ENCODE measurements at regions not wholly inside any gene's neighbourhood (a gene's known extent, or its start where the extent isn't known, plus 50 kb on each side); places are given as distances from the start of the nearest gene placed in this dataset.

DNA sequence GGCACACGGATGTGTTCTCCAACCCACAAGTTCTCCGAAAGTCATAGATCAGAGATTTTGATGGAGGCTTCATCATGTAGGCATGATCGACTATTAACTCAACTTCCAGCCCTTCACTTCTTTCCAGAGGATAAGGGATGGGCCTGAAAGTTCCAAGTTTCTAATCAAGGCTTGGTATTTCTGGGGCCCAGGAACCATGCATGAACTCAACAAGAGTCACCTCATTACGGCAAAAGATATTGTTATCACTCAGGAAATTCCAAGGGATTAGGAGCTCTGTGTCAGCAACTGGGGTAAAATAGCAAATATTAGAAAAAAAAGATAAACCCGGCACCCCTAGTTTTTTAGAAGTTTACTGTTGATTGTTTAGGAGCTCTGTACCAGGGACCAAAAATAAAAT lies 240.1 kb upstream of the PPP1R2C start:
- H3K9me3 ChIP-seq (ENCODE audit: insufficient read depth, low read length) = peaks cover 11% of the 10 kb centered on the region; the same call in 1 of the 2 replicates
- no peak overlapping the region for H3K4me3 ChIP-seq (ENCODE audit: insufficient read length, low read depth)
- no peak overlapping the region for H3K9ac ChIP-seq (ENCODE audit: insufficient read length, low read depth)
- no peak for DNase-seq (ENCODE audit: low read depth, low spot score)
- H3K27me3 ChIP-seq (ENCODE audit: insufficient read depth, insufficient read length) = no peaks in the 10 kb centered on the region
- TF ChIP-seq YY1 (IDR thresholded peaks at IDR 0.05; ENCODE audit: insufficient read depth, insufficient read length) (no peak), ZNF274 (IDR thresholded peaks at IDR 0.05; ENCODE audit: low read depth, low read length) (no peak)
- no peaks in the 10 kb centered on the region for H3K36me3 ChIP-seq (ENCODE audit: insufficient read depth, insufficient read length, low read length)
- H3K4me1 ChIP-seq (ENCODE audit: insufficient read depth, insufficient read length) = no peaks in the 10 kb centered on the region

DNA sequence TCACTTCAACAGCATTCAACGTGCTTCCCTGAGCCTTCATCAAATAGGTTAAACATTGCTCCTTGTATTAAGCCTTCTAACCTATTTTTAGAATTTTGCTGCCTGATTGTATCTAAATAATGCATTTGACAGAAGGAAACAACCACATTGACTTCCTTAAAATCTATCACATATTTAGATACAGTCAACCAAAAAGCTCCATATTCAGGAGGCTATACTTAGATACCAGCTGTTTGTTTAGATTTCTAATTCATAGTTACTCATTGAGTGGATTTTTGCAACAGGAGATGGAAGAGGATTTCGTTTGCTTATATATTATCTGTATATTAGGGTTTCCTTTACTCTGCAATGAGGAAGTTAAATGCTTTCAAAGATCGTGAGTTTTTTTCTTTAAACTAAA lies 241.1 kb upstream of the PPP1R2C start:
- no peaks in the 10 kb centered on the region for H3K27me3 ChIP-seq (ENCODE audit: insufficient read depth, insufficient read length)
- TF ChIP-seq YY1 (IDR thresholded peaks at IDR 0.05; ENCODE audit: insufficient read depth, insufficient read length) = no peak

DNA sequence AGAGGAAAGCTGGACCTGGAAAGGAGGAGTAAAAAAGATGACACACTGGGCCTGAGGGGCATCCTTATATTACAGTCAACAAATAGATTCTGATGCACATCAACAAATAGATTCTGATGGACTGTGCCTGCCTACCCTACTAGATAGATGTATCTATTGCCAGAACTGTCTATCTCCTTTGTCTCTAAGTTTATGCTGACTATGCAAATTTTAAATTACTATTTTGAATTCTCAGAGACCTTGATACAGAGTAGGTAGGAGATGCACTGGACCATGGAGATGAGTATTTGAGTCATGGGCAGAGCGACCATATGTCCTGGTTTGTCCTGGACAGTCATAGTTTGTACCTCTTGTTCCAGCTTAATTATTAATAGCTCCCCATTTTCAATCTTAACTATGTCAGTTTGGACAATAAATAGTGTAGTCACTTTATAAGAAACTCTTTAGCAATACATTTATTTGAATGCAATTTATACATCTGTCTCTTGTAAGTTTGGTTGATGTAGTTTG lies 247.9 kb upstream of the PPP1R2C start:
- DNase-seq (ENCODE audit: low read depth, low spot score) = no peak
- H3K27me3 ChIP-seq (ENCODE audit: insufficient read depth, insufficient read length) = no peaks in the 10 kb centered on the region
- TF ChIP-seq YY1 (IDR thresholded peaks at IDR 0.05; ENCODE audit: insufficient read depth, insufficient read length) (no peak), ZNF274 (IDR thresholded peaks at IDR 0.05; ENCODE audit: low read depth, low read length) (no peak), SUZ12 (IDR thresholded peaks at IDR 0.05; ENCODE audit: extremely low read depth, insufficient read depth, insufficient read length) (no peak)
- no peak overlapping the region for H3K9ac ChIP-seq (ENCODE audit: insufficient read length, low read depth)
- H3K36me3 ChIP-seq (ENCODE audit: insufficient read depth, insufficient read length, low read length) = no peaks in the 10 kb centered on the region
- no peak overlapping the region for H3K4me3 ChIP-seq (ENCODE audit: insufficient read length, low read depth)
- no peaks in the 10 kb centered on the region for H3K4me1 ChIP-seq (ENCODE audit: insufficient read depth, insufficient read length)
- peaks cover 28% of the 10 kb centered on the region for H3K9me3 ChIP-seq (ENCODE audit: insufficient read depth, low read length)

More for the DNA sequence above, 241.1 kb upstream of the PPP1R2C start:
- peaks cover 7% of the 10 kb centered on the region; the same call in 1 of the 2 replicates for H3K9me3 ChIP-seq (ENCODE audit: insufficient read depth, low read length)
- H3K9ac ChIP-seq (ENCODE audit: insufficient read length, low read depth) = no peak overlapping the region
- no peak overlapping the region for H3K4me3 ChIP-seq (ENCODE audit: insufficient read length, low read depth)
- H3K36me3 ChIP-seq (ENCODE audit: insufficient read depth, insufficient read length, low read length) = no peaks in the 10 kb centered on the region
- no peak for DNase-seq (ENCODE audit: low read depth, low spot score)
- H3K4me1 ChIP-seq (ENCODE audit: insufficient read depth, insufficient read length) = no peaks in the 10 kb centered on the region

DNA sequence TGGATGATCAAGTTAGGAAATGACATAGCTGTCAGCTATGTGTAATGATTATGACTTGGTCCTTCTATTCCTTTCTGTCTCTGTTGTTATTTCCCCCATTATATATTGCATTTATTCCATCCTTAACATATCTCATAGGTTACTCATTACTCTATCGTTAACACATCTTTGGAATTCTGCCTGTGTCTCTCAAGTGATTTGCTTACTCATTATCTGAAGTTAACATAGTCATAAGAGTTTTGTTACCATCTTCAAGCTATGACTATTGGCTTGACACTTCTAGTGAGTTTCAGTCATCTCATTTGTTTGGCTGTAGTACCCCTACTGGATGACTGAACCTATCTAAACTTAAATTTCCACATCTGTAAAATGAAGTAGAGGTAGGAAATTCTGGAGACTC lies 286.1 kb upstream of the PPP1R2C start:
- H3K9ac ChIP-seq (ENCODE audit: insufficient read length, low read depth) = no peak overlapping the region
- H3K4me1 ChIP-seq (ENCODE audit: insufficient read depth, insufficient read length) = no peaks in the 10 kb centered on the region
- H3K9me3 ChIP-seq (ENCODE audit: insufficient read depth, low read length) = no peaks in the 10 kb centered on the region
- no peaks in the 10 kb centered on the region for H3K36me3 ChIP-seq (ENCODE audit: insufficient read depth, insufficient read length, low read length)
- H3K27me3 ChIP-seq (ENCODE audit: insufficient read depth, insufficient read length) = no peaks in the 10 kb centered on the region
- TF ChIP-seq YY1 (IDR thresholded peaks at IDR 0.05; ENCODE audit: insufficient read depth, insufficient read length) = no peak
- no peak for TF ChIP-seq SUZ12 (IDR thresholded peaks at IDR 0.05; ENCODE audit: extremely low read depth, insufficient read depth, insufficient read length)
- no peak for TF ChIP-seq ZNF274 (IDR thresholded peaks at IDR 0.05; ENCODE audit: low read depth, low read length)
- H3K4me3 ChIP-seq (ENCODE audit: insufficient read length, low read depth) = no peak overlapping the region
- DNase-seq (ENCODE audit: low read depth, low spot score) = no peak

DNA sequence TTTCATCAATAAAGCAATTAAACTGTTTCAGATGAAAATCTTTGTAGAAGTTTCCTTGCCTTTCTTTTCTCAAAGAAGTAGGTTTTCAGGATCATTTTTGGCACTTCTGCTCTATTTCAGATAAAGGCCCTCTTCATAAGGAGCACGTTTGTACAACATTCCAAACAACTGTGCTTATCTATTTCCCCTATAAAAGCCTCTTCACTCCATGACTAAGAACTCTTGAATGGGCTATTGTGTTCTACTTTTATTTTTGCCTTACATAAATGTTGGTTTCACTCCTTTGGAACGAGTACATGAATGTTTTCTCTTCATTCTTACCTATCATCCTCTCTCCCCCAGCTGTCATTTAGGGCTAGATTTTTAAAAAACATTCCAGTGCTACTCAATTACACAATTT lies 288.0 kb upstream of the PPP1R2C start:
- no peaks in the 10 kb centered on the region for H3K9me3 ChIP-seq (ENCODE audit: insufficient read depth, low read length)
- H3K27me3 ChIP-seq (ENCODE audit: insufficient read depth, insufficient read length) = no peaks in the 10 kb centered on the region
- DNase-seq (ENCODE audit: low read depth, low spot score) = no peak
- H3K4me3 ChIP-seq (ENCODE audit: insufficient read length, low read depth) = no peak overlapping the region
- H3K9ac ChIP-seq (ENCODE audit: insufficient read length, low read depth) = no peak overlapping the region
- no peak for TF ChIP-seq YY1 (IDR thresholded peaks at IDR 0.05; ENCODE audit: insufficient read depth, insufficient read length)
- no peak for TF ChIP-seq ZNF274 (IDR thresholded peaks at IDR 0.05; ENCODE audit: low read depth, low read length)
- H3K36me3 ChIP-seq (ENCODE audit: insufficient read depth, insufficient read length, low read length) = no peaks in the 10 kb centered on the region
- no peaks in the 10 kb centered on the region for H3K4me1 ChIP-seq (ENCODE audit: insufficient read depth, insufficient read length)

DNA sequence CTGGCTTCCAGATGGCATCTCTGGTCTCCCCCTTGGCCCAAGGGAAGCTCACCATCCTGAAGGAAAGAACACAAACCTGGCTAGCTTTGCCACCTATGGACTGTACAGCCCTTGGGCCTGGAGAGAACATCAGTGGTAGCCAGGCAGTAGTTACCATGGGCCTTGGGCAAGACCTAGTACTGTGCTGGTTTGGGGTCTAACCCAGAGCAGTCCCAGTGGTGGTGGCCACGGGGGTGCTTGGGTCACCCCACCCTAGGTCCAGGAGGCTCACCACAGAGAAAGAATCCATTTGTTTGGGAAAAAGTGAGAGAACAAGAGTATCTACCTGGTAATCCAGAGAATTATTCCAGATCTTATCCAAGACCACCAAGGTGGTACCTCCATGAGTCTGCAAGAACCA lies 290.7 kb upstream of the PPP1R2C start:
- H3K4me3 ChIP-seq (ENCODE audit: insufficient read length, low read depth) = no peak overlapping the region
- no peak for DNase-seq (ENCODE audit: low read depth, low spot score)
- TF ChIP-seq ZNF274 (IDR thresholded peaks at IDR 0.05; ENCODE audit: low read depth, low read length) (no peak), SUZ12 (IDR thresholded peaks at IDR 0.05; ENCODE audit: extremely low read depth, insufficient read depth, insufficient read length) (no peak)
- H3K4me1 ChIP-seq (ENCODE audit: insufficient read depth, insufficient read length) = no peaks in the 10 kb centered on the region
- H3K27me3 ChIP-seq (ENCODE audit: insufficient read depth, insufficient read length) = no peaks in the 10 kb centered on the region
- no peaks in the 10 kb centered on the region for H3K36me3 ChIP-seq (ENCODE audit: insufficient read depth, insufficient read length, low read length)
- H3K9me3 ChIP-seq (ENCODE audit: insufficient read depth, low read length) = no peaks in the 10 kb centered on the region
- H3K9ac ChIP-seq (ENCODE audit: insufficient read length, low read depth) = no peak overlapping the region

DNA sequence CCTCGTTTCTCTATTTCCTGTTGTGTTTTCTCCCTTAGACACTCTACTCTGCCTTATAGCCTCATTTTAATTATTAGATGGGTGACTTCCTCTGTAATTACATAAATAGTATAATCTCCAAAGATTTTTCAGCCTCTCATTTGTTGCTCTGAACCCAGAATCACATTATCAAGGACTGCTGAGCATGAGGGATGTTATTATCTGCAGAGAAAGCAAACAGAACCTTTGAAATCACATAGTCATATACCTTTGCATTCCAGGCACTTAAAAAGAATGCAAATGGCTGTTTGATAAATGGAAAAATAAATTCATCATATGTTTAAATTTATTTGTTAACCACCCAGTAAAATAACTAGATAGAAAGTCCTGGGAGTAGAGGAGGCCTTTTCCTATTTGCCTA lies 305.1 kb upstream of the PPP1R2C start:
- Histone ChIP-seq H3K36me3 (ENCODE audit: insufficient read depth, insufficient read length, low read length) (no peaks in the 10 kb centered on the region), H3K4me3 (ENCODE audit: insufficient read length, low read depth) (no peak overlapping the region), H3K27me3 (ENCODE audit: insufficient read depth, insufficient read length) (no peaks in the 10 kb centered on the region), H3K9ac (ENCODE audit: insufficient read length, low read depth) (no peak overlapping the region), H3K4me1 (ENCODE audit: insufficient read depth, insufficient read length) (no peaks in the 10 kb centered on the region), H3K9me3 (ENCODE audit: insufficient read depth, low read length) (peaks cover 9% of the 10 kb centered on the region; the same call in 1 of the 2 replicates)
- TF ChIP-seq ZNF274 (IDR thresholded peaks at IDR 0.05; ENCODE audit: low read depth, low read length) = no peak
- TF ChIP-seq SUZ12 (IDR thresholded peaks at IDR 0.05; ENCODE audit: extremely low read depth, insufficient read depth, insufficient read length) = no peak
- no peak for TF ChIP-seq YY1 (IDR thresholded peaks at IDR 0.05; ENCODE audit: insufficient read depth, insufficient read length)
- no peak for DNase-seq (ENCODE audit: low read depth, low spot score)

DNA sequence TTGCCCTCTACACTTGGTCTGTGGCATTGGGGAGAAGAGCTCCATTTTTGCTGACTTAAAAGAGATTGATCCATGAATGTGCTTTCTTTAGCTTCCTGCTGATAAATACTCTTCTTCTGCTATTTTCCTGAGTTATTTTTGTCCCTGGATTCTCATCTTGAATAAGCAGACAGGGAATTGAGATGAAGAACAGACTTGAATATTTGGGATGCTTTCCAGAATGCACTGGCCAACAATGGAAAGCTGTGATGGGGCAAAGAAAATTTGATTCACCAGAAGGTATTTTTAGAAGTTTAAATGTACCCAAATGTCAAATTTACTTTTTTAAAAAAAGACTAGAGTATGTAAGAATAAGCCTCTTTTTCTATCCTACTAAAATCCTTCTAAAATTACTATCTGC lies 309.9 kb upstream of the PPP1R2C start:
- Histone ChIP-seq H3K9me3 (ENCODE audit: insufficient read depth, low read length) (peaks cover 9% of the 10 kb centered on the region; the same call in 1 of the 2 replicates), H3K27me3 (ENCODE audit: insufficient read depth, insufficient read length) (no peaks in the 10 kb centered on the region), H3K36me3 (ENCODE audit: insufficient read depth, insufficient read length, low read length) (no peaks in the 10 kb centered on the region), H3K4me1 (ENCODE audit: insufficient read depth, insufficient read length) (no peaks in the 10 kb centered on the region), H3K4me3 (ENCODE audit: insufficient read length, low read depth) (no peak overlapping the region), H3K9ac (ENCODE audit: insufficient read length, low read depth) (no peak overlapping the region)
- no peak for DNase-seq (ENCODE audit: low read depth, low spot score)
- TF ChIP-seq ZNF274 (IDR thresholded peaks at IDR 0.05; ENCODE audit: low read depth, low read length) = no peak
- TF ChIP-seq YY1 (IDR thresholded peaks at IDR 0.05; ENCODE audit: insufficient read depth, insufficient read length) = no peak
- TF ChIP-seq SUZ12 (IDR thresholded peaks at IDR 0.05; ENCODE audit: extremely low read depth, insufficient read depth, insufficient read length) = no peak

All from NT2/D1 (cell line).